Fibroblast of lung (primary cell): ENCODE measurements at regions not wholly inside any gene's neighbourhood (a gene's known extent, or its start where the extent isn't known, plus 50 kb on each side); places are given as distances from the start of the nearest gene placed in this dataset.

Experiments used
- DNase-seq, 2 donors: peaks; one replicate each; pipeline versions ENCODE4 v3.0.0 to v3.0.0-alpha.2; 2010; ENCODE audit warnings: low read depth in 2 of 2
- H2AFZ ChIP-seq: 2 replicates; pipeline ENCODE4 v1.5.1; 2012; ENCODE audit warnings: low read length, control low read depth, inconsistent platforms
- H3K27ac ChIP-seq: 2 replicates; pipeline ENCODE4 v1.5.1; 2011; ENCODE audit warnings: low read length, control low read depth; ENCODE audit not compliant: insufficient read depth
- H3K27me3 ChIP-seq: 2 replicates; pipeline ENCODE4 v1.5.1; 2011; ENCODE audit warnings: mild to moderate bottlenecking, low read length; ENCODE audit not compliant: control insufficient read depth, insufficient read depth
- H3K36me3 ChIP-seq: 2 replicates; pipeline ENCODE4 v1.5.1; 2011; ENCODE audit warnings: low read length; ENCODE audit not compliant: control insufficient read depth, insufficient read depth
- H3K4me1 ChIP-seq: 2 replicates; pipeline ENCODE4 v1.5.1; 2011; ENCODE audit warnings: low read length; ENCODE audit not compliant: control insufficient read depth, insufficient read depth; ENCODE audit errors: extremely low read depth
- H3K4me2 ChIP-seq: 2 replicates; pipeline ENCODE4 v1.5.1; 2011; ENCODE audit warnings: low read length, control low read depth; ENCODE audit not compliant: insufficient read depth; ENCODE audit errors: extremely low read depth
- H3K4me3 ChIP-seq, 4 experiments: fragments of 200-600 bp in 1 of 4; sonication (generic) in 1 of 4; replicated peaks in 1 of 4; 2 replicates each; pipeline ENCODE4 v1.5.1; 2011 to 2016; ENCODE audit warnings: low read length in 4 of 4, low read depth in 3 of 4, mild to moderate bottlenecking in 3 of 4, control low read depth in 2 of 4, inconsistent platforms in 1 of 4, mixed read lengths in 1 of 4; ENCODE audit not compliant: insufficient read depth in 1 of 4; ENCODE audit errors: control extremely low read depth in 1 of 4
- H3K79me2 ChIP-seq: 2 replicates; pipeline ENCODE4 v1.5.1; 2012; ENCODE audit warnings: mild to moderate bottlenecking, low read length, inconsistent platforms; ENCODE audit not compliant: control insufficient read depth, insufficient read depth
- H3K9ac ChIP-seq: 2 replicates; pipeline ENCODE4 v1.5.1; 2011; ENCODE audit warnings: mild to moderate bottlenecking, low read length, control low read depth; ENCODE audit not compliant: insufficient read depth
- H3K9me3 ChIP-seq: 2 replicates; pipeline ENCODE4 v1.5.1; 2012; ENCODE audit warnings: low read depth, low read length; ENCODE audit not compliant: control insufficient read depth, insufficient read depth
- H4K20me1 ChIP-seq: 2 replicates; pipeline ENCODE4 v1.5.1; 2011; ENCODE audit warnings: low read length; ENCODE audit not compliant: control insufficient read depth, insufficient read depth; ENCODE audit errors: extremely low read depth
- EZH2 ChIP-seq: IDR thresholded peaks from 2 replicates; pipeline ENCODE4 v1.5.1; 2012; ENCODE audit warnings: low read length, control low read depth, mild to moderate bottlenecking; ENCODE audit errors: missing control alignments
- TF ChIP-seq, protein P1 (sequence below), 2 donors: IDR thresholded peaks in 1 of 2; conservative IDR thresholded peaks in 1 of 2; 1 replicate in 1 of 2; 2 replicates in 1 of 2; pipeline ENCODE4 v1.5.1; 2011 to 2012; ENCODE audit warnings: low read length in 2 of 2, control low read depth in 1 of 2, inconsistent platforms in 1 of 2, low read depth in 1 of 2, mild to moderate bottlenecking in 1 of 2

DNA sequence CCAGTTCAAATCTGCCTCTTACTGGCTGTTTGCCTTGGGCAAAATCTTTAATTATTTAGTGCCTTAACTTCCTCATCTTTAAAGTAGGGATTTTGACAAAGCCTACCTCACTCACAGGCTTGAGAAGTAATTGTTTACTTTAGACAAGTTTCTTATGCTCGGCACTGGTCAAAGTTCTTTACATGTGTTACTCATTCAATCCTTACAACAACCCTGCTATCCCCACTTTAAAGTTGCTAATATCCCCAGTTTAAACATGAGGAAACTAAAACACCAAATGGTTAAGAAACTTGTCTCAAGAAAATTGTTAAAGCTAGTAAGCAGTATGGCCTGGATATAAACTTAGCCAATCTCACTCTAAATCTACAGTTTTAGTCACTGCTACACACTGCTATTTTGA, 204.0 kb upstream of the AVPR1A start:
- H3K9ac ChIP-seq, result no peak overlapping the region
- no peaks in the 10 kb centered on the region for H3K4me1 ChIP-seq
- H3K27me3 ChIP-seq, result no peaks in the 10 kb centered on the region
- no peaks in the 10 kb centered on the region for H3K9me3 ChIP-seq
- no peaks in the 10 kb centered on the region for H4K20me1 ChIP-seq
- H3K4me3 ChIP-seq, result no peak overlapping the region
- H3K27ac ChIP-seq, result no peak overlapping the region
- no peaks in the 10 kb centered on the region for H3K79me2 ChIP-seq
- TF ChIP-seq EZH2, result no peak
- TF ChIP-seq, protein P1, sequence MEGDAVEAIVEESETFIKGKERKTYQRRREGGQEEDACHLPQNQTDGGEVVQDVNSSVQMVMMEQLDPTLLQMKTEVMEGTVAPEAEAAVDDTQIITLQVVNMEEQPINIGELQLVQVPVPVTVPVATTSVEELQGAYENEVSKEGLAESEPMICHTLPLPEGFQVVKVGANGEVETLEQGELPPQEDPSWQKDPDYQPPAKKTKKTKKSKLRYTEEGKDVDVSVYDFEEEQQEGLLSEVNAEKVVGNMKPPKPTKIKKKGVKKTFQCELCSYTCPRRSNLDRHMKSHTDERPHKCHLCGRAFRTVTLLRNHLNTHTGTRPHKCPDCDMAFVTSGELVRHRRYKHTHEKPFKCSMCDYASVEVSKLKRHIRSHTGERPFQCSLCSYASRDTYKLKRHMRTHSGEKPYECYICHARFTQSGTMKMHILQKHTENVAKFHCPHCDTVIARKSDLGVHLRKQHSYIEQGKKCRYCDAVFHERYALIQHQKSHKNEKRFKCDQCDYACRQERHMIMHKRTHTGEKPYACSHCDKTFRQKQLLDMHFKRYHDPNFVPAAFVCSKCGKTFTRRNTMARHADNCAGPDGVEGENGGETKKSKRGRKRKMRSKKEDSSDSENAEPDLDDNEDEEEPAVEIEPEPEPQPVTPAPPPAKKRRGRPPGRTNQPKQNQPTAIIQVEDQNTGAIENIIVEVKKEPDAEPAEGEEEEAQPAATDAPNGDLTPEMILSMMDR (conservative IDR thresholded peaks at IDR 0.05 in 1 of 2, IDR thresholded peaks at IDR 0.05 in 1 of 2; ENCODE audit: low read depth in 1 of 2, low read length in 2 of 2), result no peak
- no peak overlapping the region for H3K4me2 ChIP-seq
- H2AFZ ChIP-seq, result no peak overlapping the region
- no peak for DNase-seq
- H3K36me3 ChIP-seq, result no peaks in the 10 kb centered on the region

DNA sequence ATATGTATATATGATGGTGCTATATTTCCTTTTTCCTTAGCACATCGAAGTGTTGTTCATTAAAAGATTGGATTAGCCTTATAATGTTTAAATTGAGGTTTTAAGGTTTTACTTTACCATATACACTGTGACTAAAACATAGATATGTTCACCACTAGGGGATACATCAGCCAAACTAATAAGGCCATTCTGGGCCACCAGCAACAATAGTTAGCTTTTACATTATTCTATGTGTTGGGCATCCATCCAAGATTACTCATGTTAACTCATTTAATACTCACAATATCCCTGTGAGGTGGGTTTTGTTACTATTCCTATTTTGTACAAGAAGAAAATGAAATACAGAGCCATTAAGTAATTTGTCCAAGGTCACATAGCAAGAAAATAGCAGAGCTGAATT, 202.6 kb upstream of the AVPR1A start:
- peak; percentile 2 to 26 for DNase-seq
- TF ChIP-seq, protein P1 (conservative IDR thresholded peaks at IDR 0.05 in 1 of 2, IDR thresholded peaks at IDR 0.05 in 1 of 2; ENCODE audit: low read depth in 1 of 2, low read length in 2 of 2), result no peak
- TF ChIP-seq EZH2, result no peak
- H3K27me3 ChIP-seq, result no peaks in the 10 kb centered on the region

GRCh38 chr12:63351370-63351769, 200.4 kb upstream of the AVPR1A start:
- Histone ChIP-seq H3K27ac (no peak overlapping the region), H3K4me3 (no peak overlapping the region), H3K9me3 (no peaks in the 10 kb centered on the region), H3K4me2 (no peak overlapping the region), H4K20me1 (no peaks in the 10 kb centered on the region), H3K36me3 (no peaks in the 10 kb centered on the region), H3K27me3 (no peaks in the 10 kb centered on the region), H2AFZ (no peak overlapping the region), H3K4me1 (no peaks in the 10 kb centered on the region), H3K9ac (no peak overlapping the region), H3K79me2 (no peaks in the 10 kb centered on the region)
- TF ChIP-seq EZH2, result no peak
- TF ChIP-seq, protein P1 (conservative IDR thresholded peaks at IDR 0.05 in 1 of 2, IDR thresholded peaks at IDR 0.05 in 1 of 2; ENCODE audit: low read depth in 1 of 2, low read length in 2 of 2), result no peak
- DNase-seq, result no peak

More for the DNA sequence above, 202.6 kb upstream of the AVPR1A start:
- Histone ChIP-seq H3K27ac (no peak overlapping the region), H3K4me2 (no peak overlapping the region), H4K20me1 (no peaks in the 10 kb centered on the region), H3K4me1 (no peaks in the 10 kb centered on the region), H3K79me2 (no peaks in the 10 kb centered on the region), H3K36me3 (no peaks in the 10 kb centered on the region), H3K9ac (no peak overlapping the region), H3K4me3 (no peak overlapping the region), H3K9me3 (no peaks in the 10 kb centered on the region), H2AFZ (no peak overlapping the region)
